ENCODE measurements at regions not wholly inside any gene's neighbourhood (a gene's known extent, or its start where the extent isn't known, plus 50 kb on each side); places are given as distances from the start of the nearest gene placed in this dataset.

DNA sequence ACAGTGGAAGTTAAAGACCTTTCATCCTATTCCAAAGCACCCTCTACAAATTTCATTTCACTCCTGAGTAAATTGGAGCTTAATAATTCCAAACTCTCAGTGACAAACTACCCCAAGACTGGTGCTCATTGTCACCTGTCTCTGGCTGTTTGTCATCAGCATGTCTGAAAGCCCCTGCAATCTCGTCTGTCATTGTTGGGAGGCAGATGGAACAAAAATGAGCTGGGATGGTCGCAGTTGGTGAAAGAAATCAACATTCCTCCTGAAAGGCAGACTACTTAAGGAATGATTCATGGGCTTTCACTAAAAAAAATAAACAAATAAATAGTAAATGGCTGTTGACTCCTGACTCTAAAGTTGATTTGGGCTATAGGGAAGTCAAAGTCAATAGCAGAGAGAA, 69.7 kb upstream of the PALS2 start:
- WGBS, 5 donors, result 64 to 80% (median 73%) methylated on average over 2 of the region's 2 CpGs
- H3K9me3 ChIP-seq, result no peaks in the 10 kb centered on the region
- H3K27ac ChIP-seq, result no peak overlapping the region
- no peaks in the 10 kb centered on the region for H3K36me3 ChIP-seq
- TF ChIP-seq POLR2A (IDR thresholded peaks at IDR 0.05) (no peak), EP300 (IDR thresholded peaks at IDR 0.05) (no peak), POLR2AphosphoS5 (IDR thresholded peaks at IDR 0.05) (no peak)
- TF ChIP-seq, protein P1, sequence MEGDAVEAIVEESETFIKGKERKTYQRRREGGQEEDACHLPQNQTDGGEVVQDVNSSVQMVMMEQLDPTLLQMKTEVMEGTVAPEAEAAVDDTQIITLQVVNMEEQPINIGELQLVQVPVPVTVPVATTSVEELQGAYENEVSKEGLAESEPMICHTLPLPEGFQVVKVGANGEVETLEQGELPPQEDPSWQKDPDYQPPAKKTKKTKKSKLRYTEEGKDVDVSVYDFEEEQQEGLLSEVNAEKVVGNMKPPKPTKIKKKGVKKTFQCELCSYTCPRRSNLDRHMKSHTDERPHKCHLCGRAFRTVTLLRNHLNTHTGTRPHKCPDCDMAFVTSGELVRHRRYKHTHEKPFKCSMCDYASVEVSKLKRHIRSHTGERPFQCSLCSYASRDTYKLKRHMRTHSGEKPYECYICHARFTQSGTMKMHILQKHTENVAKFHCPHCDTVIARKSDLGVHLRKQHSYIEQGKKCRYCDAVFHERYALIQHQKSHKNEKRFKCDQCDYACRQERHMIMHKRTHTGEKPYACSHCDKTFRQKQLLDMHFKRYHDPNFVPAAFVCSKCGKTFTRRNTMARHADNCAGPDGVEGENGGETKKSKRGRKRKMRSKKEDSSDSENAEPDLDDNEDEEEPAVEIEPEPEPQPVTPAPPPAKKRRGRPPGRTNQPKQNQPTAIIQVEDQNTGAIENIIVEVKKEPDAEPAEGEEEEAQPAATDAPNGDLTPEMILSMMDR (IDR thresholded peaks at IDR 0.05), result no peak
- DNase-seq, result no peak
- intact Hi-C loops (cut with DNase I; ENCODE audit: low total_unique reads), result no loop called here
- no peak overlapping the region for H3K4me3 ChIP-seq
- H3K27me3 ChIP-seq, result no peaks in the 10 kb centered on the region
- peaks cover 0 to 2% (median 0%) of the 10 kb centered on the region in 4 donors for H3K4me1 ChIP-seq

DNA sequence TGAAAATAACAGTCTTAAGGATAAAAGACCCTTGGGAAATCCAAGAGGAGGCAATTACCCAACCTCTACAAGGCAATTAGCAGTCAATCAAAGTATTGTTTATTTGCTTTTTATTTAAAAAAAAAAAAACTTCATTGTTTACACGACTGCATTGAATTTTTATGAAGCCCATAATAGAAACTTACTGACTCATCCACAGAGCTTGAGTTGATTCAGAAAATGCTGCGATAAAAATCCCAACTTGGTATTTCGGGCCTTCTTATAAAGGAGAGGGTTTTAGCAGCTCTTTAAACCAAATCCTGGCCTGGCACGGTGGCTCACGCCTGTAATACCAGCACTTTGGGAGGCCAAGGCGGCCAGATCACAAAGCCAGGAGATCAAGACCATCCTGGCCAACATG, 69.2 kb upstream of the PALS2 start:
- no peak for DNase-seq
- TF ChIP-seq EP300 (IDR thresholded peaks at IDR 0.05) (no peak), POLR2A (IDR thresholded peaks at IDR 0.05) (no peak), POLR2AphosphoS5 (IDR thresholded peaks at IDR 0.05) (no peak)
- TF ChIP-seq, protein P1 (IDR thresholded peaks at IDR 0.05), result no peak

DNA sequence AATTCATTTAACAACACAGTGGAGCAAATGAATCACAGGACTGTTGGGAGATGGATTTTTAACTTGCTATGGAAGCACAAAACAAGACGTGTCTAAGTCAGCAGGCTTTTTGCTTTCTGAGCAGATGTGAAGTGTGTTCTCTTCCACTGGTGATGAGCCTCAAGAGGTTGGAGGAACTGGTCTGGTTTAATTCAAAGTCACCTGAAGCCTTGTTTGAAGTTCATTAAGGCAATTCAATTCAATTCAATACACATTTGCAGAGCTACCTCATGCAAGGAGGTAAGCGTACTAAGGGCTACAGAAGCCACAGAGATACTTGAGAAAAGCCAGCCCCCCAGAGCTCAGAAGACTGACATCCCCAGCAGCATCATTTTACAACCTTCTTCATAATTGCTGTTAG, 68.4 kb upstream of the PALS2 start:
- intact Hi-C loops (cut with DNase I; ENCODE audit: low total_unique reads), result no loop called here
- peaks cover 0 to 2% (median 0%) of the 10 kb centered on the region in 4 donors for H3K4me1 ChIP-seq
- no peak overlapping the region for H3K4me3 ChIP-seq
- no peak overlapping the region for H3K27ac ChIP-seq
- no peaks in the 10 kb centered on the region for H3K9me3 ChIP-seq
- H3K36me3 ChIP-seq, result no peaks in the 10 kb centered on the region
- TF ChIP-seq, protein P1 (IDR thresholded peaks at IDR 0.05), result no peak
- no peak for TF ChIP-seq EP300 (IDR thresholded peaks at IDR 0.05)
- no peak for TF ChIP-seq POLR2A (IDR thresholded peaks at IDR 0.05)
- no peak for TF ChIP-seq POLR2AphosphoS5 (IDR thresholded peaks at IDR 0.05)
- WGBS, 5 donors, result 71 to 85% (median 83%) methylated on average over 2 of the region's 2 CpGs
- H3K27me3 ChIP-seq, result no peaks in the 10 kb centered on the region
- no peak for DNase-seq

More for the DNA sequence above, 69.2 kb upstream of the PALS2 start:
- Histone ChIP-seq H3K27me3 (no peaks in the 10 kb centered on the region), H3K4me1 (peaks cover 0 to 2% (median 0%) of the 10 kb centered on the region in 4 donors), H3K36me3 (no peaks in the 10 kb centered on the region), H3K4me3 (no peak overlapping the region), H3K27ac (no peak overlapping the region), H3K9me3 (no peaks in the 10 kb centered on the region)
- intact Hi-C loops (cut with DNase I; ENCODE audit: low total_unique reads), result no loop called here
- WGBS, 5 donors, result 70 to 86% (median 79%) methylated on average over 6 of the region's 6 CpGs

DNA sequence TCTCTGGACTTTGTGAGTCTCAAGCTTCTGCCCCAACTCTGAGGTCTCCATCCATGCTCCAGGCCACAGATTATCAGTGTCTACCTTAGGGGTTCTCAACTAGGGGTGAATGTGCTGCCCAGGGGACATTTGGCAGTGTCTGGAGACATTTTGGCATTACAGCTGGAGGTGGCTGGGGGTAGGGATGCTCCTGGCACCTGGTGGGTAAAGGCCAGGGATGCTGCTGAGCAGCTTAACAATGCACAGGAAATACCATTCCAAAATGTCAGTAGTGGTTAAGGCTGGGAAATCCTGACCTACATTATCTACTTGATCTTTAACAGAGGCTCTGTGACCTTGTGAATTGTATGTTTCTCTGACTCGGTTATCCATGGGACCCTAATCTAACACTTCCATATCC, 67.3 kb upstream of the PALS2 start:
- TF ChIP-seq POLR2AphosphoS5 (IDR thresholded peaks at IDR 0.05) (no peak), POLR2A (IDR thresholded peaks at IDR 0.05) (no peak), EP300 (IDR thresholded peaks at IDR 0.05) (no peak)
- TF ChIP-seq, protein P1 (IDR thresholded peaks at IDR 0.05), result no peak
- Histone ChIP-seq H3K4me3 (no peak overlapping the region), H3K4me1 (peaks cover 0 to 2% (median 0%) of the 10 kb centered on the region in 4 donors), H3K36me3 (no peaks in the 10 kb centered on the region), H3K9me3 (no peaks in the 10 kb centered on the region), H3K27ac (no peak overlapping the region), H3K27me3 (no peaks in the 10 kb centered on the region)
- no peak for DNase-seq
- 55 to 72% (median 67%) methylated on average over 1 of the region's 1 CpG for WGBS, 5 donors
- intact Hi-C loops (cut with DNase I; ENCODE audit: low total_unique reads), result no loop called here

Data from stomach (tissue), 8 donors.